GM21360 (cell line): ENCODE measurements at regions not wholly inside any gene's neighbourhood (a gene's known extent, or its start where the extent isn't known, plus 50 kb on each side); places are given as distances from the start of the nearest gene placed in this dataset.
"Not testable (repeated sequence)": the region's sequence is repeated elsewhere in the genome, so short reads cannot be mapped to it uniquely, and the experiment has no call there.

ENCODE experiments used
- ATAC-seq: cut with Tn5 transposase; IDR thresholded peaks from one replicate; pipeline ENCODE4 v1.9.1; 2021; ENCODE audit warnings: mild to moderate bottlenecking, moderate library complexity; ENCODE audit not compliant: unreplicated experiment

DNA sequence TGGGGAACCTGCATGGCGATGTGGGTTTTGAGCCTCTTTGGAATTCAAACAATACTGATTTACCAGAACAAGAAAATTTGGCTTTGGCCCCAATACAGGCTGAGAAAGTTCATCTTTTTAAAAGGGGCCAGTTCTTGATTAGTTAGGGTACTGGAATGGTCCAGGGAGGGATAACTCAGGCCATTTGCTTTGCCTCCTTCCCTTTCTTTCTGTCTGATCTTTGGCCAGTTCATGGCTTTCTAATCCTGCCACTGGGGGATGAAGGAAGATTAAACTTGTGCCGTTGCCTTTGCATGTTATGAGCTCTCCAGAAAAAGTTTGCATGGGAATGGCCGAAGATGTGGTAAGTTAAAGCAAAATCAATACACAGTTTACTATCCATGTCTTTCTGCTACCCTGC, 78.4 kb downstream of the ADAMTS15 start:
- ATAC-seq, result no peak

DNA sequence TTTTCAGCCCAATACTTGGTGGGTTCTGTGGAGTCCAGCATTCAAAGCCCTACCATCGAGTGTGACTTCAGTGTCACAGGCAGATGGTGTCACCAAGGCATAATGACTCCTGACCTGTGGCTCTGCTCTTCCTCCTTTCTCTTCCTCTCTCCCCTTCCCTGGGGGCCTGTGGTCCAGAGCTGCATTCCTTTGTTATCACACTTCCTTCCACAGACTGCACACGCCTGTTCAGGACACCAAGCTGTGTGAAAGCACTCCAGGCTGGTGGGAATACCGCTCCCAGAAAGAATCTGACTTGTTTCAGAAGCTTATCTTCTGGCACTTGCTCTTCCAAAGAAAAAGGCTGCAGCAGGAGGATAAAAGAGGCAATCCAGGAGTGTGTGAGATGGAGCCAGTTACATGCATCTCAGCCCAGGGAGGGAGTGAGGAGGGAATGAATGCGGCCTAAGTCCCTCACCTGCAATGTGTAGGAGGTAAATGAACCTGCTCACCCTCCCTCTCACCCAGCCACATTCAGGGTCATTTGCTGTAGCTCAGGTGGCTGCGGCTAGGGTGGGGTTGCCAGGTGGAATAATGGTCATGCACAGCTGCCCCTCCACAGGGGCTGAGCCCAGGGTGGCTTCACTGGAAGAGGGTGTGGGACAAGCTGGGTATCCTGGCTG, 79.3 kb downstream of the ADAMTS15 start:
- ATAC-seq, result no peak

DNA sequence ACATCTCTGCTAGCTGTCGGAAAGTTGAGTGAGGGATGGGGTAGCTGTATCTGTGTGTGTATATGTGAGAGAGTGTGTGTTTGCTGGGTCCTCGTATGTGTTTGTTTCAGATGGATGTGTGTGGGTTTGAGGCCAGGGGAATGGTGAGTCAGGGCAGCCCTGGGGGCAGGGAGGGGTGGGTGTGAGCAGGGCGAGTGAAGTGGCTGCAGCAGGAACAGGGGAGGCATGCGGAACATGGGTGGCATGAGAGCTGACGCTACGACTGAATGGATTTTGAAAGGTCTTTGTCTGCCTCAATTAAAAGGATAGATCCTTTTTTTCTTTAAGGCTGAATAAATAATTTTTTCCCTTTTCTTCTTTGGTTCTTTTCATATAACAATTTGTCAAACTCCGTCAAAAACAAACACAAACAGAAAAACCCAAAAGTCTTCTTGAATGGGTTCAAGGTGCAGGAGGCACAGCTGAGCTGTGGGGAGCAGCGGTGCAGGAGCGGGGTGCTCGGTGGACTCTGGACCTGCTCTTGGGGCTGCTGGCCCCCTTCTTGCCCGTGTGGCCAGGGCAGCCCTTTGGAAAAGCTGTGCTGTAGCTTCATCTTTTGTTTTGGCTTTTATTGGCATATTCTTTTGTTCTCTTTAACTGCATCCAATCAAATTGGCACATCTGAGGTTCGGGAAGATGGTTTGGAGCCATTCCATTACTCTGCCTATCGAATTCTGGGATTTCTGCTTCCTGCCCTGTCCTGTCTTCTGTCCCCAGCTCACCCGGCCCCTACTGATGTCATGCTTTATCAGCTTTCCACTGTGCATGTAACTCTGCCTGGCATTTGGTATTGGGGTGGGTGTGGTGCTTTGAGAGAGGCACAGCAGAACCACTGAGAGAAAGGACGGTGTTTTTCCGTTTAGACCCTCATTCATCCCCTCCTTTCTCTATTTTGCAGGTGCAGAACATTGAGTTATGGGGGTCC, 80.1 kb downstream of the ADAMTS15 start:
- no peak for ATAC-seq

DNA sequence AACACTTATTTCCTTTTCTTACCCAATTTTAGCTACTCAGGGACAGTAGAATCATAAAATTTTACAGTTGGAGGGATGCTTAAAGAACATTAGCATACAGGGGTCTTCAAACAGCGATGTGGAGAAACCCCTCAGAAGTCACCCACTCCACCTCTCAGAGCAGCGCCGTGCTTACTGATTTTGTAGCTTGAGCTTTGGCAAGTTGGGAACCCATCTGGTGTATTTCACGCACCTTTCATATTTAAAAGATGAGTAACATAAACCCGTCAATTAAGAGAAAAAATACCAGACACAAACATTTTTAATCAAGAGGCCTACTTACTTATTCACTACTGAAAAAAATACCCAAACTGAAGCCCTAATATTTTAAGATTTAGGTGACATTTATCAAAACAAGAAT, 80.9 kb downstream of the ADAMTS15 start:
- ATAC-seq, result no peak

DNA sequence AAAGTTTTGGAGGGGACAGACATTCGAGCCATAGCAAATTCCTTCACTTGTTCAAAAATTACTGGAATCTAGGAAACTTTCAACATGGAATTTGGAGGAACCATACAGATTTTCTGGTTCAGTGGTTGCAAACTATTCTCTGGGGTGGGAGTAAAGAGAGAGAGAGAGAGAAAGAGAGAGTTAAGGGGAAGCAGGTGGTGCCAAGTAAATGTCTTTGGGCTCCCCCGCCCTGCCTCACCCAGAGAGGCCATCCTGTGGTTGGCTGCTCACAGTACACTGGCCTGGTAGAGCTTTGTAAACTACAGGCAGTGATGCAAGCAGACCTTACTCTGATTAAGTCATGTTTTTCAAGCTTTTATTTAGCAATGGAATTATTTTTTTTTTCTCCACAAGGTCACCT, 82.6 kb downstream of the ADAMTS15 start:
- ATAC-seq, result no peak

DNA sequence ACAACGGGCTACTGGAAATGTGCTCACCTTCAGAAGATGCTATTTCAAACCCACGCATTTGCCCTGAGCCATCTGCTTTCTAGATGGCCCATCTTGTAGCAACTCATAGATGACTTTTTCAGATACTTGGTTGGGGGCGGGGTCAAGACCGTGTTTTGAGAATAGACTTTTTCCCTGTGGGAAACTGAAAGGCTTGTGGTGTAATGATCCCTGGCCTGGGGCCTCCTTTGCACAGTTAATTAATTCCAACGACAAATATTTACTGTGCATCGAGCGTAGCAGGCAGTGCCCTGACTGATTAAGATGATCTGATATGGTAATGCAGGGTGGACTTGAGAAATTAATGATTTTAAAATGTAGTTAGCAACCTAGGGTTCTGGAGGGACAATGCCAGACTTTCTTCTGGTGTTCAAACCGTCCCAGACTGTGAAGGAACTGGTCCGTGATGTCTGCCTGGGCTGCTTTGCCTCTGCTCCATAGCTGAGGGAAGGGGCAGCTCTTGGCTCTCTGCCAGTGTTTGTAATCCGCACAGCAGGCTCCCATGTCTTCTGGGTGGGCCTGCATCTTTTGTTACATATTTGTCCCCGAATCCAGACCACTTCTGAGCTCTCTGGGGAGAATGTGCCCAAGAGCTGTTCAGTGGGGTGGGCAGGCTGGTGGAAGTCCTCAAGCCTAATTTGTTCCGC, 84.8 kb downstream of the ADAMTS15 start:
- no peak for ATAC-seq

DNA sequence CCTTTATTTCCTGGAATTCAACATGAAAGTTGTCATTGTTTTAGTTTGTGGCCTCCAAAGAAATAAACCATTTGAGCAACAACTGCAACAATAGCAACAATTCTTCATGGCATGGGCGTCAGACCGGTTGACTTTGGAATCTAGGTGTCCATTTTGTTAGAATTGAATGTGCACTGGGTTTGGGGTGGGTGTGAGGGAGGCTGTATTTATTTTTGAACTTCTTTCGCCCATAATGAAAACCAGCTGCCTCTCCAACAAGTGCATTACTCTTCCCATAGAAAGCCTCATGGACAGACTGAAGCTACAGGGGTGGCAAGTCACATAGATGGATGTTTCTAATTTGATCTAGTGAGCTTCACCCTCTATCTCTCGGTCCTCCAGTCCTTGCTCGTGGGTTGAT, 85.4 kb downstream of the ADAMTS15 start:
- ATAC-seq, result no peak

DNA sequence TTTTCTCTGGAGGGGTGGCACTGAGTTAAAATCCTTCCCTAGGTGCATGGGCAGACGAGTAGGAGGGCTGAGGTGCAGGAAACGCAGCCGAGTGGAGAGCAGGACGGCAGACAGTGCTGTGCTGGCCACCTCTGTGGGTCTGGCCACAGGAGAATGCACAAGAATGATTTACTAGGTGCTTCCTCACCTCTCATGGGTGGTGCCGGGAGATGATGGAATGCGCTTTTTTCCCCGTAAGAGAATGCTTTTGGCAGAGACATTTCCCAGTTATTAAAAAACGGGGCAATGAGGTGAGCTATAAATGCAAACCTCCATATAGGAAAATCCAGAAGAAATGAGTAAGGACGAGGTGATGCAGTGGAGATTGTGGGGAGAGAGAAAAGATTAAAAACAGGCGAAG, 86.1 kb downstream of the ADAMTS15 start:
- no peak for ATAC-seq

DNA sequence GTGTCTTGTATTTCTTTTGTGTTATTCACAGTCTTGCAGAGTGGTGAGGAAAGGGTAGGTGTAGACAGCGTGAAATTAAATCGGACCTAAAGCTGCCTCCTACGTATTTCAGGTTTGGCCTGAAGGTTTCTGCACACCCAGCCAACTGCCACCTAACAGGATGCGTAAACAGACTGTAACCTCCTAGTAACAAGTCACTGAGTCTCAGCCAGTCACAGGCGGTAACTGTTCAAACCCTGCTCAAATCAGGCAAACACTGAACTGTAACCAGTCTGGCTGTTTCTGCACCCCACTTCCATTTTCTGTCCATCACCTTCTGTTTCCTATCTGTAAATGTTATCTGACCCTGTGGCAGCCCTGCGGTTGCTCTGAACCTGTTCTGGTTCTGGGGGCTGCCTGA, 87.1 kb downstream of the ADAMTS15 start:
- no peak for ATAC-seq

DNA sequence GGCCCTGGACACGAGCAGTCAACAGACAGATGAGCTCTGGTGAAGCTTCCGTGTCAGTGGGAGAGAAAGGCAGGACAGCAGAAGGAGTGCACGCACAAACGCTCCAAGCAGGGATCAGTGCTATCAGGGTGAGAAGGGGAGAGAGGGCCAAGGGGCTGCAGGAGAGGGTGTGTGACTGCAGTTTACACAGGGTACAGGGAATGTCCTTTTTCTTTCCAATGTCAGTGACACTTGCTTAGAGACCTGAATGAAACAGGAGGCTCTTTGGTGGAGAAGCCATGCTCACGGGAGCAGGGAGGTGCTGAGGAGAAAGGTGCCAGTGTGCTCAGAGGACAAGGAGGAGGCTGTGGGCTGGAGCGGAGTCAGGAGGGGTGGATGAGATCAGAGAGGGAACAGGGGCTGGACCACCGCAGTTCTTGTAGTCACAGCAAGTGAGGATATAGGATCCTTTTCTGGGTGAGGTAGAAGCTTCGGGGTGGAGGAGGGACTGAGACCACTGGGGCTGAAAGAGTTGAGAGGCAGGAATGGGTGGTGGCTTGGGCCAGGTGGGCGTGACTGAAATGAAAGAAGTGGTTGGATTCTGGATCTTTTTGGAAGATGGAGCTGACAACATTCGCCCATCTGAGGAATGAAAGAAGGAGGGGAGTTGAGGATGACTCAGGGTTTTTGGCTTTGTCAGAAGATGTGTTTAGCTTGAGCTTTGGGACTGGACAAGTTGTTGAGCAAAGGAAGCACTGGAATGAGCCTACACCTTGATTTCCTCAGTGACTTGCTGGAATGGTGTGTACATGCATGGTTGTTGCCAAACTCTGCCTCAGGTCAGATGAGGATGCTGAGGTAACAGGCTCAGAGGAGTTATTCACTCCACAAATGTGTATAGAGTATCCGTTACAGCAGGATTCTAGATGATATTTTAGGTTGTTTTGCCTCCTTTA, 87.9 kb downstream of the ADAMTS15 start:
- ATAC-seq, result no peak

DNA sequence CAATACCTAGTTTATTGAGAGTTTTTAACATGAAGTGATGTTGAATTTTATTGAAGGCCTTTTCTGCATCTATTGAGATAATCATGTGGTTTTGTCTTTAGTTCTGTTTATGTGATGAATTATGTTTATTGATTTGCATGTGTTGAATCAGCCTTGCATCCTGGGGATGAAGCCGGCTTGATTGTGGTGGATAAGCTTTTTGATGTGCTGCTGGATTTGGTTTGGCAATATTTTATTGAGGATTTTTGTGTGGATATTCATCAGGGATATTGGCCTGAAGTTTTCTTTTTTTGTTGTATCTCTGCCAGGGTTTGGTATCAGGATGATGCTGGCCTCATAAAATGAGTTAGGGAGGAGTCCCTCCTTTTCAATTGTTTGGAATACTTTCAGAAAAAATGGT, 91.2 kb downstream of the ADAMTS15 start:
- ATAC-seq, result not testable (repeated sequence)

DNA sequence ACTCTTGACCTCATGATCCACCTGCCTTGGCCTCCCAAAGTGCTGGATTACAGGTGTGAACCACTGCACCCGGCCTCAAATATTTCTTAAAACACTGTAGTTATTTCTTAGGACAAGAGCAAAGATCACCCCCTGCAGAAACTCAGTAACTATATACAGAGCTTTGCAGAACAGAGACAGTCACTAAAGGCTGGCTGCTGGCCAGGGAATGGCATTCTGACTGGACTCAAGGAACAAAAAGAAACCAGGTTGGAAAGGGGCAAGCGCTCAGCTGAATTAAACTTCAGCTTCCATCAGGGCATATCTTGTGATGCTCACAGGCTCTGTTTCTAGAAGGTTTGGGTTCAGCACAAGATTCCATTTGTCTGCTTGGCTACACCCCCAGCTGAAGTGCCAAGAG, 95.8 kb downstream of the ADAMTS15 start:
- no peak for ATAC-seq

DNA sequence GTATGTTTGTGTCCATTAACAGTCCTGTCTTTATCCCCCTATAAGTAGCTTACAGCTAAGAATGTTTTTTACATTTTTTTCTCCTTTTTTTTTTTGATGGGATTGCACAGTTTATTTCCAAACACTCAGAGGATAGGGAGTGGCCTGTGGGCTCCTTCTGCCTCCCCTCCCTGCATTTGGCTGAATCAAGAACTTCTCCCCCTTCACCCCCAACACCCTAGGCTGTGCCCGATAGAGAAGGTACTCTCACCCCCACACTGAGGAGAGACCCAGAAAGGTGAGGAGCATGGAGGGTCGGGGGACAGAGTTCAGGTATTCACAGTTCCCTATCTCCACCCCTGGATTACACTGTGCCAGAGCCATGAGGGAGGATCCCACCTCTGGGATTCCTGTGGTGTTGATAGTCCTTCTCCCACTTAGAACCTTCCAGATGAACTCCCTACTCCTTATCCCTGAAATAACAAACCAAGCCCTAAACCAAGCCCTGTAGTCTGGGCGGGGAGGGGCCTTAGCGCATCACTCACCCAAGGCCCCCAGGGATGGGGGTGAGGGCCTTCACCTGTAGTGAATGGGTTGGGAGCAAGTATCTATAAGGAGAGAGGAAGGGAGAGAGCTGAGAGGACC, 97.1 kb downstream of the ADAMTS15 start:
- no peak for ATAC-seq

DNA sequence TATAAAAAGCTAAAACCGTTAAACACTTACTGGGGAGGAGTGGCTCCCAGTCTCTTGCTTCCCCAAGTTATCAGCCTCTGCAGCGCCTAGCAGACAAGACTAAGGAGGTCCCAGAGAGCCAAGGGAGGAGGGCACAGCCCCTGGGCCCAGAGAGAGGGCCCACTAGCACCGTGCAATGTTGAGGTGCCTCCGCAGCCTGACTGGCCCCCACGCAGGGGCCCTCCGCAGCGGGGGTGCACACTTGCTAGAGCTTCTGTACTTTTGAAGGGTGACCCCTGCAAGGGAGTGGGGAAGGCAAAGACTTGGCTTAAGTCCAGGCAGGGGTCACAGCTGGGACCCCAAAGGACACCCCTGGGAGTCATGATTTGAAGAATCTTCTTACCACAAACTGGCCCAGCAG, 98.0 kb downstream of the ADAMTS15 start:
- no peak for ATAC-seq

DNA sequence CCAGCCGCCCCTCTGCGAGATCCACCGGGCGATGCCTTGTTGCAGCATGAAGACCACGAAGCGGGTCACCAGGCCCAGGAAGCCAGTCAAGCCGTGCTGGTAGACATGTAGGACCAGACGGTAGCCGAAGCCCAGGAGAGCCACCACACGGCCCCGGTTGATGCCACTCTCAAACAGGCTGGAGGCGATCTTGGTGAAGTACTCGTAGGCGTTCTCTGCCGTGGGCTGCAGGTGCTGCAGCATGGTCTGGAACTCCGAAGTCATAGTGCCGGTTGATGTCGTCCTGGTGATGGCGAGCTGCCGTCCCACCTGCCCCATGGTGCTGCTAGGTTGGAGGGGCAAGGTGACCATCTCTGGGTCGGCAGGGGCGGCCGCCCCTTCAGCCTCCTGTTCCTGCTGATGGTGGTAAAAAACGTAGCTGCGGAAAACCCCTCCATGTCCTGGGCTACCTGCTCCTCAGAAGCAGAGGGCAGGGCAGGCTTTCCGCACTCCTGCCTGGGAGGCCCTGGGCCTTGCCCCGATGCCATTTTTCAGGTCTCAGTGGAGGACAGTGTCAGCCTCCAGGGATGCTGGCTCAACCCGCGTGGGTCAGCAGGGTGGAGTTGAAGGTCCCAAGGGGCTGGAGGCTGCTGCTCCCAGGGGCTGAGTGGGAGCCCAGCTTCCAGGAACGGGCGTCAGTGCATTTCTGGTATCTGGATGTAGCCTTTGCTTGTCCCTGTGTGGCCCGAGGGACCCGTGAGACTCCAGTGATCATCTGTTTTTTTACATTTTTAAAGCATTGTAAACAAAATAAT, 98.7 kb downstream of the ADAMTS15 start:
- no peak for ATAC-seq

DNA sequence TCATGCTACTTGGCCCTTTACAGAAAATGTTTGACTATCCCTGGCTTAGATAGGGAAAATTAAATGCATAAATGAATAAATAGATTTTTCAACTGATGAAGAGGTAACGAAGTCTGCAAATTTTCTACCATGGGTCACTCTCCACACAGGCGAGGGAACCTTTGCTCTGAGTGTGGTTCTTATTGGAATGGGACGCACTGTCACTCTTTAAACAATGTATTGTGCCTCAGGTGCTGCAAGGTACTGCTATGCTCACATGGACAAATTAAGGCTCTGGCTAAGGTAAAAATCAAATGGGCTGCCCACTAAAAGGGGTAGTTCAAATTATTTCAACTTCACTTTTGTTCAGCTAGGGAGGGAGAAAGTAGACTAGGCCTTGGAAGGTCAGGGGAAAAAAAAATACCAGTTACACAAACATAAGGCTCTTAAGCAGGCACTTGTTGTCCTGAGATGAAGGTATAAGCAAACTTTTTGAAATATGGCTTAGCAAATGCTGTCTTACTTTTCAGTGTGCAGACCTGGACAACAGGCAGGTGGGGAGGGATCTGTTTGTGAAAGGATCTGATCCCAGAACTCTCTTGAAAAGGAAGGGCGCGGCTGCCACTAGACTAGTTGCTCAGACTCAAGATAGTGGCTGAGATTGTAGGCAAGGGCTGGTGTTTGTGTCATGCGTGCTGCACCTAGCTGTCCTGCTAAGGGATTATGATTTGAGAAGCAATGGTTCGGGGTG, 99.5 kb downstream of the ADAMTS15 start:
- no peak for ATAC-seq

DNA sequence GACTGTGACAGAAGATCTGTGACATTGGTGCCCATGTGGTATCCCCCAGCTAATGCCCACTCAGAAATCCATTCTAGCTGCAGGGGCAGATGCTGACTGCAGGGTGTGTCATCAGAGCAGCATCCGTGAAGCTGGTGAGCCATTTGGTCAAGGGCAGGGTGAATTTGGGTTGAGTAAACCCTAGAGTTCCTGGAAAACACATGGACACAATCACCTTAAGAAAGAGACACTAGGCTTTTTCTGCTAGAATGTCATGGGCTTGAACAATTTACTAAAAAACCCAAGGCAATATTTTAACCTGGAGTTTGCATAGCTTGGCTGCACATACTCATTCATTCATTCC, 100.0 kb downstream of the ADAMTS15 start:
- ATAC-seq, result no peak

DNA sequence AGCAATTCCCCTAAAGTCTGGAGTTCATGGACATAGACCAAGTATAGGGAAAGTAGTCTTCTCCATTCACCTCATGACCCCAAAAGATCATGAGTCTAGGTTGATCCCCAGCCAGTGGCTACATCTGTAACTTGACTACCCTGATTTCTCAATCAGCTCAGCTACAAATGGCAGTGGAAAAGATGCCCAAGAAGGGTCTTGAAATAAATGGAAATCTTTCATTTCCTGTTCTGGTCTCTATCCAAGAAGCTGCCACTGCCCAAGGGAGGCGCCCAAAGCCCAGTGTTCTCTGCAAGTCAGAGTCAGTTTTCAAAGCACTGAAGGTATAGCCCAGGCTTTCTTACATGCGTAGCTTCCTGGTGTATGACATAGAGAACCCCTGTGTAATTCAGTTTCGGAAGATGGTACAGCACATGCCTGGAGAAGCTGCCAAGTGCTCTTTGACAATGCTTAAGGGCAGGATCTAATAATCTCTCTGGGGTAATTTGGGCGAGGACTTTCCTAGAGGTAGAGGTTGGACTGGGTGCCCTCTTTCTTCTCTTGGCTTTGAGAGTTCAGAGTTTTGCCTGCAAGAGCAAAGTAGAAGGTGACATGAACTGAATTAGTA, 101.1 kb downstream of the ADAMTS15 start:
- ATAC-seq, result no peak
